MG63 (cell line): ENCODE measurements at regions not wholly inside any gene's neighbourhood (a gene's known extent, or its start where the extent isn't known, plus 50 kb on each side); places are given as distances from the start of the nearest gene placed in this dataset.

Experiments used
- DNase-seq: peaks from one replicate; pipeline ENCODE4 v3.0.0-alpha.2; 2020
- H3K27me3 ChIP-seq: fragments of 250-450 bp; sonication (Bioruptor Pico); 2 replicates; pipeline ENCODE4 v1.5.1; 2020; ENCODE audit warnings: mild to moderate bottlenecking, moderate library complexity
- H3K36me3 ChIP-seq: fragments of 250-450 bp; sonication (Bioruptor Pico); 2 replicates; pipeline ENCODE4 v1.5.1; 2020; ENCODE audit warnings: mild to moderate bottlenecking, moderate library complexity
- H3K4me3 ChIP-seq: fragments of 250-450 bp; sonication (Bioruptor Pico); 2 replicates; pipeline ENCODE4 v1.5.1; 2020; ENCODE audit warnings: mild to moderate bottlenecking, moderate library complexity
- H3K9me3 ChIP-seq: fragments of 250-450 bp; sonication (Bioruptor Pico); 2 replicates; pipeline ENCODE4 v1.5.1; 2020; ENCODE audit warnings: mild to moderate bottlenecking, moderate library complexity

DNA sequence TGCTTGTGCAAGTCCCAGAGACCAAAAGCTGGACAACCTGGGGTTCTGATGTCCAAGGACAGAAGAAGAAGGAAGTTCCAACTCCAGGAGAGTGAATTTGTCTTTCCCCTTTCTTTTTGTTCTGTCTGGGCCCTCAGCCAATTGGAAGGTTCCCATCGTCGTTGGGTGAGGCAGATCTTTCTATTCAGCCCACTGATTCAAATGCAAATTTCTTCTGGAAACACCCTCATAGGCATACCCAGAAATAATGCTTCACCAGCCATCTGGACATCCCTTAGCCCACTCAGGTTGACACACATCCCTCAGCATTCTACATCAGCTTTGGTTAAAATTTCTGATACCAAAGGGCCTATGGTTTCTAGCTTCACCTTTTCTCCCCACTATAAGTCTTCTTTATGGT lies 156.5 kb downstream of the SP3 start:
- no peak overlapping the region for H3K4me3 ChIP-seq
- H3K36me3 ChIP-seq, result no peaks in the 10 kb centered on the region
- no peaks in the 10 kb centered on the region for H3K27me3 ChIP-seq
- no peaks in the 10 kb centered on the region for H3K9me3 ChIP-seq
- DNase-seq, result no peak

DNA sequence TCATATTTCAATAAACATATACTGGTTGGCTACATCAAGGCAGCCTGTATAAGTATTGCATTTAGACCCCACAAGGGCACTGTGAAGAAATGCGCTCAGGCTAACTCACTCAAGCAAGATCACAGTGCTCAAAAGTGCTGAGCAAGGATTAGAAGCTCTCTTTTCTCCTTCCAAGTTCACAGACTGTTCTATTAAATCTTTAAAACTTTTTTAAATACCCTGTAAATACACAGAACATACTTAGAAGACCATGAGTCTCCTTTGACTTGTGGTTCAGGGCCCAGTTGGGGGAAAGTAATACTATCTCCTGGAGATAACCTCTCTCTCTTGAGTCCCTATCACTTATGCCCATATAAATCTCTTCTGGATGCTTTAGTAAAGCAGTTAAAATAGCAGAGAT lies 152.9 kb downstream of the SP3 start:
- Histone ChIP-seq H3K9me3 (no peaks in the 10 kb centered on the region), H3K36me3 (no peaks in the 10 kb centered on the region), H3K4me3 (no peak overlapping the region), H3K27me3 (no peaks in the 10 kb centered on the region)
- no peak for DNase-seq

DNA sequence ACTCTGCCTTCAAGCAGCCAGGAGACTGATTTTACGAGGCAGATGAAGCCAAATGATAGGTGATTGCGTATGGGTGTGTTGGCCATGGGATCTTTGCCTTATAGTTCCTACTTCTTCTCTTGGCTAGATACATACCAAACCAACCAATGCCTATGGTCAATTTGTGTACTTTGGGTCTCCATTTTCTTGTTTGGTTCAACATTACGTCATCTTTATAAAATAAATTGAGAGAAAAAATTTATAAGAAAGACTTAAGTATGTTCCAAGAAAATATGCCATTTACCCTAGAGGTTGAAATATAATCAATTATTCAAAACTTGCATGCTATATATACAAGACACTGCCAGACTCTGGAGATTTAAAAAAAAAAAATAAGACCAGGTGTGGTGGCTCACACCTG lies 150.9 kb downstream of the SP3 start:
- H3K27me3 ChIP-seq, result no peaks in the 10 kb centered on the region
- no peak for DNase-seq
- no peak overlapping the region for H3K4me3 ChIP-seq
- no peaks in the 10 kb centered on the region for H3K9me3 ChIP-seq
- no peaks in the 10 kb centered on the region for H3K36me3 ChIP-seq

DNA sequence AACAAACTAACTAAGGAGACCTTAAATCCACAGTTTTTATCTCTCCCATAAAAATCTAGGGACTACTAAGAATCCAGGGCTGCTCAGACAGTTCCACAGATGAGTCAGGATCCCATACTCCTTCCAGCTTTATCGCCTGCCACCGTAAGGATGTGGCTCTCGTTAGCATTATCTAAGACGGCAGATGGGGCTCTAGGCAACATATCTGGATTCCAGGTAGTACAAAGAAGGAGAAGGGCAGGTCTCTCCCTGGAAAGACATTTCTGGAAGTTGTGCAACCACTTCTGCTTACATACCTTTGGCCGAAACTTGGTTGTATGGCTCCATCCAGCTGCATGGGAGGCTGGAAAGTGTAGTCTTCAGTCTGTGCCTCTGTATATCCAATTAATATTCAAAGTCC lies 149.4 kb downstream of the SP3 start:
- DNase-seq, result no peak
- Histone ChIP-seq H3K9me3 (no peaks in the 10 kb centered on the region), H3K4me3 (no peak overlapping the region), H3K36me3 (no peaks in the 10 kb centered on the region), H3K27me3 (no peaks in the 10 kb centered on the region)

DNA sequence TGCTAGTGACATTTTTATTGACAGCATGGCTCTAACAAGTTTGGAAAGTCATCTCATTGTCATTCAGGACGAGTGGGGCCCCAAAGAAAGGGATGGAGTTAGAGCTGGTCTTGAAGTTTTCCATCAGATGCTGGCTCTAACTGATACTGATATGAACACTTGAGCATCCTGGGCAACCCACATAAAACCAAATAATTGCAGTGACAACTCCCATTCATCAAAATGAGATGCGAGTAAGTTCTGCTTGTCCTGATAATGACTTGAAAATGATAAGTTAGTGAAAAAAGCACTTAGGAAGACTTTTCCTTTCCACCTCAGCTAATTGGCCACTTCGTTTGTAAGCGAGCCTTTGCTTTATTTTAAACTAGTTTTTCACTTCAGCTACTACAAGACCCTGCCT lies 147.6 kb downstream of the SP3 start:
- DNase-seq, result no peak
- no peaks in the 10 kb centered on the region; the same call in 1 of the 2 replicates for H3K27me3 ChIP-seq
- H3K36me3 ChIP-seq, result no peaks in the 10 kb centered on the region
- no peaks in the 10 kb centered on the region for H3K9me3 ChIP-seq
- no peak overlapping the region for H3K4me3 ChIP-seq

DNA sequence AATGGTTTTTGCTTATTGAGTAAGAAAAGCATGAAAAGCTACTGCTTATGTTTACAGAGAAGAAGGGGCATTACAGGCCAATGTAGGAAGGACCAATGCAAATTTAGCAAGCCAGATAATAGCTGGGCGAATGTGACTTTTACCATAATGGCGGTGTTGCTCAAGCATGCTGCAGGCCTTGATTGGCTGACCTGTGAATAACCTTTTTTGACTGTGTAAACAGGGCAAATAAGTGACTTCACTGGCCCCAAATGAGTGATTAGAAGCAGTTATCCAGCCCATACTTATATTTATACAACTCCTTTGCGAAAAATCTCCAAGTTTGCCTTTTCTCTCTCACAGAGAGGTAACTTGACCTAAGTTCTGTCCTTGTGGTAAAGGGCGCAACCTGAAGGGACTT lies 146.9 kb downstream of the SP3 start:
- Histone ChIP-seq H3K36me3 (no peaks in the 10 kb centered on the region), H3K9me3 (no peaks in the 10 kb centered on the region), H3K4me3 (no peak overlapping the region), H3K27me3 (no peaks in the 10 kb centered on the region; the same call in 1 of the 2 replicates)
- DNase-seq, result no peak

DNA sequence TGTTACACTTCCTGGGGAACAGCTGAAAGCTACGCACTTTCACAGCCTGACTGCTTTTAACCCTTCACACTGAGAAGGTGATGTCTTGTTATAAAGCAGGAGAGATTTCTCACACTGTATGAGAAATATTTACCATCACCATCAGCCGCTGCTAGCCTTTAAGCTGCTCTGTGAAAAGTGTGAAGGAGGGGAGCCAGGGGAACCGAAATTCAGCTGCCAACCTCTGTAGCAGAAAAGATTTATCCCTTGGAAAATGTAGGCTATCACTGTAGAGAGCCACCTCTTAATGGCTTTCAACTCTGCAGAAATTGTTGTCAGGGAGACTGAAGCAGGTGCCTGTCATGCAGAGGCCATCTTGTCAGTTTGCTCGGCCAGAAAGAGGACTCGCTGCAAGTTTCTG lies 145.3 kb downstream of the SP3 start:
- DNase-seq, result no peak
- H3K4me3 ChIP-seq, result no peak overlapping the region
- no peaks in the 10 kb centered on the region for H3K9me3 ChIP-seq
- H3K27me3 ChIP-seq, result no peaks in the 10 kb centered on the region; the same call in 1 of the 2 replicates
- no peaks in the 10 kb centered on the region for H3K36me3 ChIP-seq

DNA sequence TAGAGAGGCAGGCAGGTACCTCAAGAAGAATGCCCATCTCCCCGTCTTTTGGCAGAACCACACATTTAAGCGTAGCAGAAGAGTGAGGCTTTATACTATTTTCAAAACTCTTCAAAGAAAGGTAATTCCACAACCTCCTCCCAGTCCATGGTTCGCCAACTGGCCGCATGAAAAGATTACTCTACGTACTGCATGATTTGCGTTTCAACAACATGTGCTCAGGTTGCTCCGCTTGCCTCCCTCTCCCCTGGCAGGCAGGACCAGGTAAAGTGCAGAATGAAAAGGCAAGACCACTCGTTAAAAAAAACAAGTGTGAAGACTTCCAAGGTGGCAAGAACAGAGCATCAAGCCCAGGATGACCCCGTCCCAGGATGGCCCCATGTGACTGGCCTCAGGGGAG lies 143.7 kb downstream of the SP3 start:
- no peaks in the 10 kb centered on the region for H3K36me3 ChIP-seq
- H3K27me3 ChIP-seq, result peaks cover 2% of the 10 kb centered on the region; the same call in 1 of the 2 replicates
- H3K4me3 ChIP-seq, result no peak overlapping the region
- no peaks in the 10 kb centered on the region for H3K9me3 ChIP-seq
- DNase-seq, result no peak

DNA sequence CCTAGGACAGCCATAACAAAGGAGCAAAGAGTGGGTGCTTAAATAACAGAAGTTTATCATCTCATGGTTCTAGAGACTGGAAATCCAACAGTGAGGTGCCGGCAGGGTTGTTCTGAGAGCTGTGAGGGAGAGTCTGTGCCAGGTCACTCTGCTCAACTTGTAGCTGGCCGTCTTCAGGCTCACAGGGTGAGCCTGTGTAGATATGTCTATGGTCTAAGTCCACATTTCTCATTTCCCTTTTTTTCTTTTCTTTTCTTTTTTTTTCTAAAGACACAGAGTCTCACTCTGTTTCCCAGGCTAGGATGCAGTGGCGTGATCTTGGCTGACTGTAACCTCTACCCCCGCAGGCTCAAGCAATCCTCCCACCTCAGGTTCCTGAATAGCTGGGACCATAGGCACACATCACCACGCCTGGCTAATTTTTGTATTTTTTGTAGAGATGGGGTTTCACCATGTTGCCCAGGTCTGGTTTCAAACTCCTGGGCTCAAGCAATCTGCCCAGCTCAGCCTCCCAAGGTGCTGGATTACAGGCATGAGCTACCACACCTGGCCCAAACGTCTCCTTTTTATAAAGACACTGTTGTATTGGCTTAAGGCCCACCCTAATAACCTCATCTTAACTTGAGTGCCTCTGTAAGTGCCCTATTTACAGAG lies 142.2 kb downstream of the SP3 start:
- DNase-seq, result no peak
- peaks cover 2% of the 10 kb centered on the region; the same call in 1 of the 2 replicates for H3K27me3 ChIP-seq
- no peaks in the 10 kb centered on the region for H3K9me3 ChIP-seq
- no peak overlapping the region for H3K4me3 ChIP-seq
- H3K36me3 ChIP-seq, result no peaks in the 10 kb centered on the region

DNA sequence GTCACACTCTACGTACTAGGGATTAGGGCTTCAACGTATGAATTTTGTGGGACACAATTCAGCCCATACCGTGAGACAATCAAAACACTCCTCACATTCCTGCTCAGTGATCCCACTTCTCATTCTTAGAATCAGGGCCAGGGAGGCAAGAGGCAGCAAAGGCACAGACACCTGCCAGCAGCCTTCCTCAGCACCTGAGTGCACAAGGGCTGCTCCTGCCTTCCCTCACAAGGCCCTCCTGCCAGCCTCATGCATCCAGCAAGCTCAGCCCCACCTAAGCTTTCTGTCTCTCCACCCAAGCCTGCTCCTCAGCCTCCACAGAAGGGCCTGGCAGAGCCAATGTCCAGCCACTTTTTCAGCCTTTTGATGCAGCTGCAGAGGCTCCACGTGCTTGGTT lies 141.6 kb downstream of the SP3 start:
- Histone ChIP-seq H3K27me3 (peaks cover 2% of the 10 kb centered on the region; the same call in 1 of the 2 replicates), H3K9me3 (no peaks in the 10 kb centered on the region)
- no peak for DNase-seq

DNA sequence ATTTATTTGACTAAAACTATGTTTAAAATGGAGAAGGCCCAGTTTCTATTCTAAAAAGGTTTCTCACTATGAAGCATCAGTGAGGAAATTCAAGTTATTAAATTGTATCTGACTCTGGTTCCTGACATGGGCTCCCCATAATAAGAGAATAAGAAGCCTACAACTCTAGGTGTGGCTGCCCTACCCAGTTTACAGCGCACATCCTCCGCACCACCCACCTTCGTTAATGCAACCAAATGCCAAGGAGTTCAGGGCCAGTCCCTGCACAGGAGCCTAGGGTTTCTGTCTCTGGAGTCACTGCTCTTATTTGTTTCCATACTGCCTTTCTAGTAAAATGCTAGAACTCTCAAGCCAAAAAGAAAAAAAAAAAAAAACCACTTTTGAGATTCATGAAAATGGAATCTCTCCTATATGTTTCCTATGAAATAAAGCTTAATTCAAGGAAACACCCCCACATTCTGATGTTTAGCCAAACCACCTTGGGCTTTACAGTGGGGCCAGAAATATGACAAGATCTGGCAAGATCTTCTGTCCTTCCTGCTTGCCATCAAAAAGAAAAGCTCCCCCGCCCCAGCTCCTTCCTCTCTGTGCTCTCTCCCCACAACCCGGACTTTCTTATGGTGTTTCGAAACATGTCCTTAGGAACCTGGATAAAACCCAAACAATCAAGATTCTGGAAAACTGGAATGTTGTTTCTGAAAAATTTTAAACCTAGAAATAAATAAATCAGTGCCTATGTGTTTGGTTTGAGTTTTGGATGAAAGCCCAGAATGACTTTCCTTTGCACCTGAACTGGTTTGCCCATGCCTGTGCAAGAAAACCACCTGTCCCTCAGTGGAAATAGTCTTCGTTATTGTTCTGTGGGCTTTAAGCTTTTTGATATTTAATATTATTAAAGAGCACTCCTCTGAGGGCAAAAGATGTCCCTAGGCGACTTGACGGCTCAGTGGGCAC lies 136.7 kb downstream of the SP3 start:
- Histone ChIP-seq H3K4me3 (no peak overlapping the region), H3K9me3 (no peaks in the 10 kb centered on the region), H3K36me3 (no peaks in the 10 kb centered on the region), H3K27me3 (0 out of 2 replicates have a peak, but pooled peaks cover 2% of the 10 kb centered on the region)
- DNase-seq, result peak; percentile 70

More for the DNA sequence above, 141.6 kb downstream of the SP3 start:
- no peak overlapping the region for H3K4me3 ChIP-seq
- H3K36me3 ChIP-seq, result no peaks in the 10 kb centered on the region

DNA sequence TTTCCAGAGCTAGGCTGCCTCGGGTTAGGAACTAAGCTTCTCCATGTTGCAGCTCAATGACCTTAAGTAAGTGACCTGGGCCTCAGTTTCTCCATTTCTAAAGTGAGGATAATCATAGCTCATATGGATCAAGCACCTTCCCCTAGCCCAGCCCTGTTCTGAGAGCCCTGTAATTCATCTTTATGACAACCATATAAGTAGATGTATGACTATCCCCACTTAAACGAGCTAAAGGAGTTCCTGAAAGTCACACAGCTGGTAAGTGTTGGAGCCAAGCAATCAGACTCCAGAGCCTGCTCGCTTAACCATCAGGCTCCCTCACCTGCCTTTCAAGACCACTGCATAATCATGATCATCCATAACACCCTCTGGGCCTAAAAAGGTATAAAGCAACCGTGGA lies 135.4 kb downstream of the SP3 start:
- Histone ChIP-seq H3K27me3 (0 out of 2 replicates have a peak, but pooled peaks cover 2% of the 10 kb centered on the region), H3K36me3 (no peaks in the 10 kb centered on the region), H3K9me3 (no peaks in the 10 kb centered on the region), H3K4me3 (no peak overlapping the region)
- no peak for DNase-seq

DNA sequence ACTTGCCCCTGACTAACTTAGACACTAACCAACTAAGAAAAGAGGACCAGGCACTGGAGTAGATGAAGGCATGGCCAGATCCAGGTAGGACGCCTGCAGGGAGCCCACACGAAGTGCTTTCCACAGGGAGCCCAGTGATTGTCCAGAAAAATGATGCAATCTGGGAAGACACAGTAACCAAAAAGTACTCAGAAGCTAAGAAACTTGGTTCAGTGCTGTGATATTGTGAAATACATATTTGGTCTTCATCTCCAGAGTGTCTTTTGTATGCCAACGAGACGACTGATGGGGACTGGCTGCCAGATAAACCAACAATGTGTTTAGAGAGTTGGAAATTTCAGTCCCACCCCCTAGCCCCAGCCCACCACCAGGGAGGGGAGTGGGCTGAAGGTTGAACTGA lies 135.0 kb downstream of the SP3 start:
- H3K27me3 ChIP-seq, result no peaks in the 10 kb centered on the region
- no peaks in the 10 kb centered on the region for H3K36me3 ChIP-seq
- no peak overlapping the region for H3K4me3 ChIP-seq
- no peak for DNase-seq
- H3K9me3 ChIP-seq, result no peaks in the 10 kb centered on the region

DNA sequence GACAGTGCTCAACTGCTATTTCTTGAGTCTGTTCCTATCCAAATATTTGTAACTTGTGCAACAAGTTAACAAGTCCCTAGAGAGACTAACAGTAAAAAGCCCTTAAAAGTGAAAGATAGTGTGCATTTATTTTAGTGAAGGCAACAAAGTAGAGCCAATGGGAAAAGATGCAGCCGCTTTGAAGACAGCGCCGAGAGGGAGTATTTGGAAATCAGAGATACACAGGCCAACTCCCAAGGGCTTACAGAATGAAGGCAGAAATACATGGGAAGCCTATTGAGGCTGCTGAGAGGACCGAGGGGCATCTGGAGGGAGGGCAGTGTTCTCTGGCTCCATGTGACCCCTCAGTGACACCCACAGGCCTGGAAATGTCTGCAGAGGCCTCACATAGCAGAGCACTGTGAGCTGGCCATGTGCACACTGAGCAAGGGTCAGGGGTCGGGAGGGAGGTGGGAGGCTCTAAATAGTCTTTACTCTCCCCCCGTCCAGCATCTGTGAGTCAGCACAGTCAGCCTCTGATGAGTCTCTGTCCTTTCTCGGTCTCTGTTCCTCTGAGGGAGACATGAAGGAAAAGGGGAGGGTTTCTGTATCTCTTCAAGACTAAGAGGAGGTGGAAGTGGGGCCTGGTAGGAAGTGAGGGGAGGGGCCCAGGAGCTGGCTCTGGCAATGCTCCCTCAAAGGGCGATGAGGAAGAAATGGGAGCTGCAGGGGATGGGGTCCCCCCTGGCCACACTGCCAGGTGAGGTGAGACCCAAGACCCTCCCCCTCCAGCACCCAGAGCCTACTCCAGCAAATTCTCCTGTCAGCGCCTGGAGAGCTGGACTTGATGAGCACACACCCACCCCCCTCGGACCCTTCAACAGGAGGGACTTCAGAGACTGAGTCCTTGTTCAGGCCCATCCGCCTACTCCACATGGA lies 133.6 kb downstream of the SP3 start:
- no peak overlapping the region for H3K4me3 ChIP-seq
- no peaks in the 10 kb centered on the region for H3K27me3 ChIP-seq
- peak; percentile 51 for DNase-seq
- H3K9me3 ChIP-seq, result no peaks in the 10 kb centered on the region
- no peaks in the 10 kb centered on the region for H3K36me3 ChIP-seq

DNA sequence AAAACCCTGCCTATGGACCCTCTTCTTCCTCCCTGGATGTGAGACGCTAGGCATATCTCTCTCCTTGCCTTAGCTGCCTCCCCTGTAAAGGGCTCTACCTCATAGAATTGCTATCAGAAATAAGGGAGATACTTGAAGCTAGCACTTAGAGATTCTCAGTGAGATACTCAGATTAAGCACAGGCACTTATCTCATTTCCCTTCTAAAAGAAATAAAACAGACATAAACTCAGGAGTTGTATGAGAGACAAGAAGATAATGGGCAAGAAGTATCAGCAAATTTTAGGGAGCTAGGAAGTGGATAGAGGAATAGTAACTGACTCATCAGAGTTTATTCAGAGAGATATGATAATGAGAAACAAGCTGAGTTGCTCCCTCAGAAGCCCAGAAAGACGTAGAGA lies 131.0 kb downstream of the SP3 start:
- DNase-seq, result no peak
- Histone ChIP-seq H3K27me3 (no peaks in the 10 kb centered on the region), H3K36me3 (no peaks in the 10 kb centered on the region), H3K9me3 (no peaks in the 10 kb centered on the region), H3K4me3 (no peak overlapping the region)

DNA sequence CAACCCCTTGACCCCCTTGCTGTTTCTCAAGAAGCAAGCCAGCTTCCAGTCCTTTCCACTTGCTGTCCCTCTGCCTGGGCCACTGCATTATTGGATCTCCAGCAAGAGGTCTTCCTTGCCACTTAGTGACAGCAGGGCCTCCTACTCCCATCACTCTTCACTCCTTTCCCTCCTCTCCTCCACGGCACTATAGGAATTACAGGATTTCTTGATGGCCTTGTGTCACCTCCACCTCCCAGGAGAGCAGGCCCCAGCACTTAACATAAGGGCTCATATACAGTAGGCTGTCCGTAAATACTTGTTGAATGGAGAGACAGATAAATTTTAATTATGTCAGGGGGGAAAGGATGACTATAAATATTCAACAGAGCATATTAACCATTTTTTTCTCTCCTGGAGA lies 129.4 kb downstream of the SP3 start:
- no peaks in the 10 kb centered on the region for H3K9me3 ChIP-seq
- no peak overlapping the region for H3K4me3 ChIP-seq
- H3K36me3 ChIP-seq, result no peaks in the 10 kb centered on the region
- no peaks in the 10 kb centered on the region for H3K27me3 ChIP-seq
- no peak for DNase-seq

DNA sequence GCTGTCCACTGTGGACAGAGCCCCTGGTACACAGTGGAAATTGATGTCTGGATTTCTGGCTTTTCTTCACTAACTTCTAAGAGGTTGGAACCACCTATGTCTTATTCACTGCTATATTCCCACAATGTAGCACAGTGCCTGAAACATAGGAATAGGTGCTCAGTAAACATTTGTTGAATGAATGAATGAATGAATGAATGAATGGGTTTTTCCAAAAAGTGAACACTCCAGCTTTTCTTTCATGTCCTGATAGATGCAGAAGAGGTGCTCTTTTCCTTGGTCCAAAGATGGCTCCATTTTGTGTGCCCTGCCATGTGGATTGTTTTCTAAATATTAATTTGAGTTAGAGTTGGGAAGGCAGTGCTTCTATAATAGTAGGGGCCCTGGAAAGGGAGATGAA lies 124.1 kb downstream of the SP3 start:
- no peaks in the 10 kb centered on the region for H3K27me3 ChIP-seq
- no peaks in the 10 kb centered on the region for H3K9me3 ChIP-seq
- no peaks in the 10 kb centered on the region for H3K36me3 ChIP-seq
- no peak for DNase-seq
- no peak overlapping the region for H3K4me3 ChIP-seq
